H1 (cell line): ENCODE measurements at regions not wholly inside any gene's neighbourhood (a gene's known extent, or its start where the extent isn't known, plus 50 kb on each side); places are given as distances from the start of the nearest gene placed in this dataset.

ENCODE experiments used
- CTCF ChIA-PET: fragments of 300-600 bp; sonication (Branson Sonifier 250); formaldehyde crosslinking; loops from one replicate; lab custom pipeline; 2021; ENCODE audit not compliant: partially characterized antibody; lab: Charles Lee
- POLR2A ChIA-PET: fragments of 300-600 bp; sonication (Branson Sonifier 250); formaldehyde crosslinking; loops from one replicate; lab custom pipeline; 2021; ENCODE audit warnings: inconsistent platforms; ENCODE audit not compliant: partially characterized antibody; lab: Charles Lee
- DNase-seq, 2 experiments: peaks; one replicate each; pipeline versions ENCODE4 v3.0.0 to v3.0.0-alpha.2; 2010 to 2022; ENCODE audit warnings: low spot score in 2 of 2, low read depth in 1 of 2, mixed read lengths in 1 of 2
- FAIRE-seq: peaks from 2 replicates; lab custom pipeline; 2011; peaks lifted over from hg19 to GRCh38; lab: Jason Lieb, UNC
- H2AFZ ChIP-seq: 2 replicates; pipeline ENCODE4 v1.8.1; 2012; ENCODE audit warnings: low read length, inconsistent platforms
- H2AK5ac ChIP-seq: 2 replicates; pipeline ENCODE4 v1.6.1; 2013; ENCODE audit warnings: low read depth, low read length
- H2BK120ac ChIP-seq: replicated peaks from 2 replicates; pipeline ENCODE3; 2013; ENCODE audit warnings: low read depth, low read length, inconsistent platforms
- H2BK12ac ChIP-seq: 2 replicates; pipeline ENCODE4 v1.6.1; 2013; ENCODE audit warnings: low read depth, low read length
- H2BK15ac ChIP-seq: 2 replicates; pipeline ENCODE4 v1.6.1; 2013; ENCODE audit warnings: low read length
- H2BK20ac ChIP-seq: 2 replicates; pipeline ENCODE4 v1.6.1; 2013; ENCODE audit warnings: low read length
- H2BK5ac ChIP-seq: 2 replicates; pipeline ENCODE4 v1.6.1; 2013; ENCODE audit warnings: low read depth, low read length
- H3K14ac ChIP-seq: 2 replicates; pipeline ENCODE4 v1.6.1; 2013; ENCODE audit warnings: inconsistent platforms; ENCODE audit not compliant: insufficient read length
- H3K18ac ChIP-seq: 2 replicates; pipeline ENCODE4 v1.6.1; 2013; ENCODE audit warnings: low read length; ENCODE audit errors: extremely low read depth
- H3K23ac ChIP-seq: 2 replicates; pipeline ENCODE4 v1.6.1; 2013; ENCODE audit warnings: inconsistent platforms; ENCODE audit not compliant: insufficient read length
- H3K23me2 ChIP-seq: 2 replicates; pipeline ENCODE4 v1.6.1; 2013; ENCODE audit warnings: low read depth, low read length
- H3K27ac ChIP-seq: 2 replicates; pipeline ENCODE4 v1.6.1; 2011; ENCODE audit warnings: low read depth, low read length, inconsistent platforms
- H3K27me3 ChIP-seq, 4 experiments: replicated peaks in 1 of 4; 1 replicate in 1 of 4; 2 replicates in 3 of 4; pipeline versions ENCODE4 v1.6.1 to v1.8.1; 2011 to 2013; ENCODE audit warnings: low read length in 3 of 4, mild to moderate bottlenecking in 3 of 4, inconsistent platforms in 2 of 4, mixed read lengths in 2 of 4, moderate library complexity in 1 of 4; ENCODE audit not compliant: control insufficient read depth in 3 of 4, insufficient read depth in 3 of 4; ENCODE audit errors: extremely low read depth in 1 of 4
- H3K36me3 ChIP-seq, 4 experiments: 2 replicates each; pipeline versions ENCODE4 v1.6.1 to v1.8.1; 2011 to 2013; ENCODE audit warnings: mild to moderate bottlenecking in 4 of 4, low read length in 3 of 4, moderate library complexity in 2 of 4, control low read depth in 1 of 4, inconsistent platforms in 1 of 4; ENCODE audit not compliant: insufficient read depth in 4 of 4, control insufficient read depth in 2 of 4
- H3K4ac ChIP-seq: replicated peaks from 2 replicates; pipeline ENCODE3; 2013; ENCODE audit warnings: low read length, low read depth, mixed read lengths, inconsistent platforms; ENCODE audit not compliant: insufficient read length
- H3K4me1 ChIP-seq, 4 experiments: replicated peaks in 1 of 4; 1 replicate in 1 of 4; 2 replicates in 3 of 4; pipeline versions ENCODE4 v1.6.1 to v1.8.1; 2011 to 2013; ENCODE audit warnings: low read length in 3 of 4, inconsistent platforms in 2 of 4, mixed read lengths in 1 of 4; ENCODE audit not compliant: insufficient read depth in 4 of 4, control insufficient read depth in 3 of 4
- H3K4me2 ChIP-seq, 2 experiments: 2 replicates each; pipeline versions ENCODE4 v1.6.1 to v1.8.1; 2011 to 2013; ENCODE audit warnings: low read depth in 2 of 2, low read length in 2 of 2, control low read depth in 1 of 2, inconsistent platforms in 1 of 2, mild to moderate bottlenecking in 1 of 2; ENCODE audit not compliant: insufficient read depth in 1 of 2
- H3K4me3 ChIP-seq, 4 experiments: fragments of 200-600, 300-600 bp in 1 of 4; sonication (generic), shearing (Covaris generic), sonication (Bioruptor Twin) in 1 of 4; 2 replicates each; pipeline versions ENCODE4 v1.5.1 to v1.8.1; 2011 to 2016; ENCODE audit warnings: low read length in 4 of 4, low read depth in 3 of 4, control low read depth in 2 of 4, inconsistent platforms in 2 of 4, mild to moderate bottlenecking in 2 of 4, mixed read lengths in 1 of 4, moderate library complexity in 1 of 4; ENCODE audit not compliant: insufficient read depth in 2 of 4; ENCODE audit errors: extremely low read depth in 1 of 4
- H3K56ac ChIP-seq: replicated peaks from 2 replicates; pipeline ENCODE3; 2013; ENCODE audit warnings: low read depth, mild to moderate bottlenecking, mixed read lengths, low read length, inconsistent platforms; ENCODE audit not compliant: insufficient read length
- H3K79me1 ChIP-seq: 2 replicates; pipeline ENCODE4 v1.6.1; 2013; ENCODE audit warnings: low read depth, low read length, control low read depth
- H3K79me2 ChIP-seq, 2 experiments: 2 replicates each; pipeline versions ENCODE4 v1.6.1 to v1.8.1; 2012 to 2013; ENCODE audit warnings: low read length in 2 of 2, mild to moderate bottlenecking in 2 of 2, inconsistent platforms in 1 of 2; ENCODE audit not compliant: insufficient read depth in 2 of 2, control insufficient read depth in 1 of 2
- H3K9ac ChIP-seq, 4 experiments: replicated peaks in 1 of 4; 1 replicate in 1 of 4; 2 replicates in 3 of 4; pipeline versions ENCODE4 v1.6.1 to v1.8.1; 2011 to 2013; ENCODE audit warnings: low read depth in 3 of 4, low read length in 3 of 4, control low read depth in 2 of 4, mild to moderate bottlenecking in 2 of 4, moderate library complexity in 2 of 4, inconsistent platforms in 1 of 4; ENCODE audit errors: extremely low read depth in 1 of 4
- H3K9me3 ChIP-seq, 2 experiments: 2 replicates each; pipeline versions ENCODE4 v1.6.1 to v1.8.1; 2012 to 2013; ENCODE audit warnings: mild to moderate bottlenecking in 2 of 2, moderate library complexity in 2 of 2, control low read depth in 1 of 2, inconsistent platforms in 1 of 2, low read depth in 1 of 2, low read length in 1 of 2, mixed read lengths in 1 of 2; ENCODE audit not compliant: insufficient read depth in 2 of 2
- H4K20me1 ChIP-seq, 2 experiments: replicated peaks in 1 of 2; 2 replicates each; pipeline versions ENCODE3 to v1.8.1; 2011 to 2013; ENCODE audit warnings: inconsistent platforms in 2 of 2, low read length in 2 of 2, mild to moderate bottlenecking in 1 of 2; ENCODE audit not compliant: insufficient read depth in 2 of 2, control insufficient read depth in 1 of 2
- H4K5ac ChIP-seq: 2 replicates; pipeline ENCODE4 v1.6.1; 2013; ENCODE audit warnings: low read length, low read depth, mixed read lengths, inconsistent platforms; ENCODE audit not compliant: insufficient read length
- H4K8ac ChIP-seq: 2 replicates; pipeline ENCODE4 v1.8.0; 2013; ENCODE audit warnings: mild to moderate bottlenecking, moderate library complexity, low read length, inconsistent platforms; ENCODE audit not compliant: insufficient read depth; ENCODE audit errors: extremely low read depth
- H4K91ac ChIP-seq: replicated peaks from 2 replicates; pipeline ENCODE3; 2013; ENCODE audit warnings: low read length, mixed read lengths, inconsistent platforms; ENCODE audit not compliant: insufficient read length
- ASH2L ChIP-seq: fragments of 200-600, 300-600 bp; sonication (generic); IDR thresholded peaks from one replicate; pipeline ENCODE4 v1.7.1; 2017; ENCODE audit warnings: low read length
- BACH1 ChIP-seq: IDR thresholded peaks from 2 replicates; pipeline ENCODE4 v1.6.1; 2012; ENCODE audit warnings: low read length, improper control_type of control experiment
- CBX5 ChIP-seq: fragments of 300-800, 300-1000 bp; sonication (generic); IDR thresholded peaks from 2 replicates; pipeline ENCODE4 v1.7.1; 2016; ENCODE audit warnings: antibody characterized with exemption, low read length, low read depth
- CHD2 ChIP-seq: IDR thresholded peaks from 2 replicates; pipeline ENCODE4 v1.6.1; 2012; ENCODE audit warnings: low read length, improper control_type of control experiment
- CTBP2 ChIP-seq: IDR thresholded peaks from 2 replicates; pipeline ENCODE4 v1.7.0; 2011; ENCODE audit warnings: borderline replicate concordance, mild to moderate bottlenecking, moderate library complexity, mixed read lengths, low read length; ENCODE audit not compliant: insufficient read depth, insufficient read length
- EZH2 ChIP-seq: fragments of 200-600 bp; sonication (generic); IDR thresholded peaks from 2 replicates; pipeline ENCODE4 v1.7.1; 2012; ENCODE audit warnings: low read depth, mild to moderate bottlenecking, moderate library complexity, low read length, inconsistent platforms; ENCODE audit not compliant: severe bottlenecking
- HDAC2 ChIP-seq, 2 experiments: fragments of 300-600 bp in 1 of 2; sonication (generic) in 1 of 2; IDR thresholded peaks; 2 replicates each; pipeline ENCODE4 v1.6.1; 2011 to 2012; ENCODE audit warnings: low read depth in 2 of 2, low read length in 2 of 2, mild to moderate bottlenecking in 2 of 2, moderate library complexity in 2 of 2, borderline replicate concordance in 1 of 2, inconsistent platforms in 1 of 2
- KDM5A ChIP-seq: fragments of 200-600 bp; IDR thresholded peaks from 2 replicates; pipeline ENCODE4 v1.7.1; 2012; ENCODE audit warnings: mild to moderate bottlenecking, low read length, inconsistent platforms, mixed read lengths
- NRF1 ChIP-seq: IDR thresholded peaks from 2 replicates; pipeline ENCODE4 v1.6.1; 2011; ENCODE audit warnings: mild to moderate bottlenecking, low read depth, low read length, improper control_type of control experiment
- PHF8 ChIP-seq: fragments of 200-600 bp; sonication (generic); conservative IDR thresholded peaks from 2 replicates; pipeline ENCODE4 v1.7.1; 2012; ENCODE audit warnings: low read depth, mild to moderate bottlenecking, inconsistent platforms, low read length, moderate library complexity
- POLR2AphosphoS5 ChIP-seq: IDR thresholded peaks from 2 replicates; pipeline ENCODE4 v1.6.1; 2011; ENCODE audit warnings: low read depth, low read length
- RAD21 ChIP-seq, 2 experiments: IDR thresholded peaks in 1 of 2; conservative IDR thresholded peaks in 1 of 2; 2 replicates each; pipeline ENCODE4 v1.6.1; 2011; ENCODE audit warnings: low read depth in 2 of 2, low read length in 2 of 2, improper control_type of control experiment in 1 of 2, inconsistent platforms in 1 of 2, mild to moderate bottlenecking in 1 of 2, moderate library complexity in 1 of 2
- SP2 ChIP-seq: IDR thresholded peaks from 2 replicates; pipeline ENCODE4 v1.6.1; 2012; ENCODE audit warnings: mild to moderate bottlenecking, low read length, inconsistent platforms
- SP4 ChIP-seq: IDR thresholded peaks from 2 replicates; pipeline ENCODE4 v1.6.1; 2012; ENCODE audit warnings: low read length, inconsistent platforms
- TAF1 ChIP-seq: IDR thresholded peaks from 2 replicates; pipeline ENCODE4 v1.6.1; 2011; ENCODE audit warnings: mild to moderate bottlenecking, low read depth, low read length
- TEAD4 ChIP-seq: IDR thresholded peaks from 2 replicates; pipeline ENCODE4 v1.6.1; 2012; ENCODE audit warnings: low read depth, low read length, inconsistent platforms, mixed read lengths
- WGBS, 2 experiments: shearing (Covaris generic) in 1 of 2; methylation state at CpG; one replicate each; pipeline versions ENCODE4 v1.1.6 to v1.1.7; 2013 to 2015; ENCODE audit warnings: low lambda C conversion rate in 2 of 2, mixed read lengths in 2 of 2, inconsistent platforms in 1 of 2, low coverage in 1 of 2, missing lambda C conversion rate in 1 of 2; ENCODE audit not compliant: insufficient replicate concordance in 2 of 2, insufficient coverage in 1 of 2, insufficient read length in 1 of 2; ENCODE audit errors: extremely low coverage in 1 of 2, missing lambda C conversion rate in 1 of 2; 5-methylcytosine and 5-hydroxymethylcytosine counted together

DNA sequence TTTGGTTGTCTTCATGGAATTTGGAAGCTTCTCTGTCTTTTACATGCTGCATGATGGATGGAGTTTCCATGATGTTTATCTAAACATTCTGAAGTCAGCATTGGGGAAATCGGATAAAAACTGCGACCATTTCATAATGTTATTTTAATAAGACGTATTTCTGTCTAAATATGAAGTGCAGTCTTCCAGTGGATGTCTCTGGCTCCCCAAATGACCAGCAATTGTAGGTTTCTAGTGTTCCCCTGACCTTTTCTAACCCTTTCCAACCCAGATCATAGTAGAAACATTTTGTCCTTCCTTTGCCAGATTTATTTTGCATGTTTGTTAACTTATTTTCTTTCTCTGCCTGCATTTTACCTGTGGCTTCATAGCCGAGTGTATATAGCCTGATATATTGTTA, 559.3 kb downstream of the ADCYAP1 start:
- no peak overlapping the region for H3K27ac ChIP-seq
- H3K9ac ChIP-seq: no peak overlapping the region
- H4K91ac ChIP-seq: no peak overlapping the region
- H3K9me3 ChIP-seq: no peaks in the 10 kb centered on the region
- DNase-seq (no peak), FAIRE-seq (no peak)
- no peak overlapping the region for H2BK5ac ChIP-seq
- no peak overlapping the region for H3K56ac ChIP-seq
- ChIA-PET POLR2A (no interaction called here), CTCF (no interaction called here)
- H3K14ac ChIP-seq: no peak overlapping the region
- no peak overlapping the region for H3K4ac ChIP-seq
- no peaks in the 10 kb centered on the region for H3K23me2 ChIP-seq
- no peak overlapping the region for H2BK12ac ChIP-seq
- H4K8ac ChIP-seq: no peak overlapping the region
- H2AK5ac ChIP-seq: no peak overlapping the region
- H4K5ac ChIP-seq: no peak overlapping the region
- no peak overlapping the region for H2BK20ac ChIP-seq
- H3K36me3 ChIP-seq: no peaks in the 10 kb centered on the region
- H3K18ac ChIP-seq: no peak overlapping the region
- H2AFZ ChIP-seq: no peak overlapping the region
- no peak overlapping the region for H3K4me3 ChIP-seq
- no peaks in the 10 kb centered on the region for H3K27me3 ChIP-seq
- H3K79me2 ChIP-seq: no peaks in the 10 kb centered on the region
- no peak overlapping the region for H3K4me2 ChIP-seq
- no peaks in the 10 kb centered on the region for H3K4me1 ChIP-seq
- no peak overlapping the region for H2BK120ac ChIP-seq
- H3K79me1 ChIP-seq: no peaks in the 10 kb centered on the region
- H2BK15ac ChIP-seq: no peak overlapping the region
- H4K20me1 ChIP-seq: no peaks in the 10 kb centered on the region
- WGBS, 2 experiments: 89% methylated on average over 4 of the region's 4 CpGs; no CpG with 5 or more reads in 1 of the 2 experiments
- H3K23ac ChIP-seq: no peak overlapping the region
- no peak for TF ChIP-seq PHF8
- TF ChIP-seq CTBP2: no peak
- TF ChIP-seq RAD21 (IDR thresholded peaks at IDR 0.05 in 1 of 2, conservative IDR thresholded peaks at IDR 0.05 in 1 of 2; ENCODE audit: low read depth in 2 of 2, low read length in 2 of 2): no peak
- no peak for TF ChIP-seq HDAC2 (IDR thresholded peaks at IDR 0.05; ENCODE audit: borderline replicate concordance in 1 of 2, low read depth in 2 of 2, low read length in 2 of 2)
- no peak for TF ChIP-seq TAF1
- no peak for TF ChIP-seq CBX5
- TF ChIP-seq BACH1: no peak
- no peak for TF ChIP-seq NRF1
- no peak for TF ChIP-seq SP2
- no peak for TF ChIP-seq ASH2L
- no peak for TF ChIP-seq CHD2
- no peak for TF ChIP-seq TEAD4
- no peak for TF ChIP-seq EZH2
- TF ChIP-seq SP4: no peak
- no peak for TF ChIP-seq KDM5A
- no peak for TF ChIP-seq POLR2AphosphoS5
